Smooth muscle cell (in vitro differentiated cells): ENCODE measurements at regions not wholly inside any gene's neighbourhood (a gene's known extent, or its start where the extent isn't known, plus 50 kb on each side); places are given as distances from the start of the nearest gene placed in this dataset.

ENCODE experiments used
- DNase-seq: peaks from one replicate; lab custom pipeline; 2025; ENCODE audit not compliant: unreplicated experiment; lab: John Stamatoyannopoulos, UW
- H2AFZ ChIP-seq: fragments of 200-600 bp; sonication (generic); 2 replicates; pipeline ENCODE4 v1.6.0; 2016; ENCODE audit warnings: antibody characterized with exemption, low read depth, mild to moderate bottlenecking
- H3F3A ChIP-seq: fragments of 200-600 bp; sonication (generic); 2 replicates; pipeline ENCODE4 v1.6.0; 2017; ENCODE audit warnings: antibody characterized with exemption, low read depth
- H3K27ac ChIP-seq: fragments of 200-600 bp; sonication (generic); 2 replicates; pipeline ENCODE4 v1.5.1; 2016; ENCODE audit warnings: low read depth, mild to moderate bottlenecking
- H3K27me3 ChIP-seq: fragments of 200-600 bp; sonication (generic); 2 replicates; pipeline ENCODE4 v1.6.1; 2016; ENCODE audit warnings: low read depth, mild to moderate bottlenecking
- H3K36me3 ChIP-seq: fragments of 200-600 bp; sonication (generic); 2 replicates; pipeline ENCODE4 v1.5.1; 2016; ENCODE audit warnings: low read depth
- H3K4me1 ChIP-seq: fragments of 200-600 bp; sonication (generic); 2 replicates; pipeline ENCODE4 v1.5.1; 2016; ENCODE audit warnings: low read depth
- H3K4me2 ChIP-seq: fragments of 200-600 bp; sonication (generic); 2 replicates; pipeline ENCODE4 v1.6.0; 2016; ENCODE audit warnings: mild to moderate bottlenecking
- H3K4me3 ChIP-seq: fragments of 200-600 bp; sonication (generic); 2 replicates; pipeline ENCODE4 v1.5.1; 2016; ENCODE audit warnings: mild to moderate bottlenecking
- H3K79me2 ChIP-seq: fragments of 200-600 bp; sonication (generic); 2 replicates; pipeline ENCODE4 v1.6.0; 2016; ENCODE audit warnings: low read depth, mild to moderate bottlenecking
- H3K9ac ChIP-seq: fragments of 200-600 bp; sonication (generic); 2 replicates; pipeline ENCODE4 v1.6.0; 2016; ENCODE audit warnings: low read depth
- H3K9me3 ChIP-seq: fragments of 200-600 bp; sonication (generic); replicated peaks from 2 replicates; pipeline ENCODE4 v1.5.1; 2016; ENCODE audit warnings: low read depth
- H4K20me1 ChIP-seq: fragments of 200-600 bp; sonication (generic); 2 replicates; pipeline ENCODE4 v1.6.0; 2016; ENCODE audit warnings: low read depth
- CTCF ChIP-seq: fragments of 200-600 bp; sonication (generic); IDR thresholded peaks from 2 replicates; pipeline ENCODE4 v1.5.1; 2017; ENCODE audit warnings: borderline replicate concordance, mild to moderate bottlenecking, antibody characterized with exemption; ENCODE audit not compliant: insufficient read depth, poor library complexity, severe bottlenecking
- WGBS: methylation state at CpG from one replicate; pipeline ENCODE4 v1.1.7; 2016; ENCODE audit warnings: low lambda C conversion rate; 5-methylcytosine and 5-hydroxymethylcytosine counted together

- no peaks in the 10 kb centered on the region for H3F3A ChIP-seq
- TF ChIP-seq CTCF, result no peak
- no peak for DNase-seq
Observed at GRCh38 chr1:215394084-215394991, 172.8 kb upstream of the KCTD3 start.

GRCh38 chr1:215397106-215397505 lies 170.0 kb upstream of the KCTD3 start:
- Histone ChIP-seq H2AFZ (no peak overlapping the region), H3K4me3 (no peak overlapping the region)

More at GRCh38 chr1:215394084-215394991, 172.8 kb upstream of the KCTD3 start:
- Histone ChIP-seq H3K36me3 (no peaks in the 10 kb centered on the region), H2AFZ (no peak overlapping the region), H3K4me1 (no peaks in the 10 kb centered on the region), H3K4me2 (no peak overlapping the region), H3K27ac (no peak overlapping the region), H3K79me2 (no peaks in the 10 kb centered on the region), H3K27me3 (no peaks in the 10 kb centered on the region), H3K9me3 (no peaks in the 10 kb centered on the region), H3K4me3 (no peak overlapping the region), H3K9ac (no peak overlapping the region), H4K20me1 (no peaks in the 10 kb centered on the region)
- 97% methylated on average over 53 of the region's 53 CpGs for WGBS

GRCh38 chr1:215397843-215398242 lies 169.3 kb upstream of the KCTD3 start:
- no peaks in the 10 kb centered on the region for H3K79me2 ChIP-seq
- no peaks in the 10 kb centered on the region for H3F3A ChIP-seq
- no peaks in the 10 kb centered on the region for H3K27me3 ChIP-seq
- H3K36me3 ChIP-seq, result no peaks in the 10 kb centered on the region
- no peaks in the 10 kb centered on the region for H3K9me3 ChIP-seq
- 58% methylated on average over 4 of the region's 4 CpGs for WGBS
- no peak overlapping the region for H3K27ac ChIP-seq
- H2AFZ ChIP-seq, result no peak overlapping the region
- no peak overlapping the region for H3K4me2 ChIP-seq
- no peaks in the 10 kb centered on the region for H4K20me1 ChIP-seq
- no peak for TF ChIP-seq CTCF
- H3K9ac ChIP-seq, result no peak overlapping the region
- no peaks in the 10 kb centered on the region for H3K4me1 ChIP-seq
- H3K4me3 ChIP-seq, result no peak overlapping the region
- no peak for DNase-seq

More at GRCh38 chr1:215397106-215397505, 170.0 kb upstream of the KCTD3 start:
- DNase-seq, result no peak
- Histone ChIP-seq H3K4me2 (no peak overlapping the region), H3K79me2 (no peaks in the 10 kb centered on the region), H3K9ac (no peak overlapping the region), H3K9me3 (no peaks in the 10 kb centered on the region), H3K27ac (no peak overlapping the region), H3K36me3 (no peaks in the 10 kb centered on the region), H3F3A (no peaks in the 10 kb centered on the region), H3K4me1 (no peaks in the 10 kb centered on the region), H4K20me1 (no peaks in the 10 kb centered on the region), H3K27me3 (no peaks in the 10 kb centered on the region)
- no peak for TF ChIP-seq CTCF
- WGBS, result 92% methylated on average over 5 of the region's 5 CpGs

GRCh38 chr1:215399787-215400186 lies 167.3 kb upstream of the KCTD3 start:
- Histone ChIP-seq H3K79me2 (no peaks in the 10 kb centered on the region), H3K4me3 (no peak overlapping the region), H3F3A (no peaks in the 10 kb centered on the region), H3K4me1 (no peaks in the 10 kb centered on the region), H3K9ac (no peak overlapping the region), H2AFZ (no peak overlapping the region), H4K20me1 (no peaks in the 10 kb centered on the region), H3K36me3 (no peaks in the 10 kb centered on the region), H3K4me2 (no peak overlapping the region), H3K27ac (no peak overlapping the region), H3K9me3 (no peaks in the 10 kb centered on the region), H3K27me3 (no peaks in the 10 kb centered on the region)
- TF ChIP-seq CTCF, result no peak
- no peak for DNase-seq
- 91% methylated on average over 2 of the region's 2 CpGs for WGBS
